ENCODE measurements at regions not wholly inside any gene's neighbourhood (a gene's known extent, or its start where the extent isn't known, plus 50 kb on each side); places are given as distances from the start of the nearest gene placed in this dataset.

GRCh38 chr14:97916669-97917568 is 1119.7 kb downstream of the VRK1 start:
- DNase-seq = no peak
- CTCF ChIA-PET = no interaction called here
- H3K4me3 Mint-ChIP-seq = no peak overlapping the region

DNA sequence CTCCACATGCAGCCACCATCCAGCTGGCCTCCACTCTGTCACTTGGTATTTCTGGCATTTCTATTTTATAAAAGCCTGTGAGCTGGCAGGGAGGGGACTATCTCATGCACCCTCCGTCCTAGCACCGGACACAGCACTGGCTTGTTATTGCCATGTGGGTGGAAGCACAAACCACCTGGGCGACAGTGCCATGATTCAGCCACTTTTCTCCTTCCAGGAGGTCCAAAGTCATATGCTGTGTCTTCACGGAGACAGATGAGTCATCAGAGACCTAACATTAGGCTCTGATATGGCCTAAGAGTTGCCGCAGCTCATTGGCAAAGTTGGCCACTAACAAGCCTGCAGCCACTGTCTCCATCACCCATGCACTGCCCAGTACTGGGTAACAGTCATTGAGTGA is 1123.0 kb downstream of the VRK1 start:
- Mint-ChIP-seq H3K27ac (no peak overlapping the region), H3K4me3 (no peak overlapping the region), H3K36me3 (ENCODE audit: low read depth) (no peaks in the 10 kb centered on the region), H3K27me3 (peaks cover 5% of the 10 kb centered on the region), H3K9me3 (peaks cover 4% of the 10 kb centered on the region), H3K4me1 (peaks cover 5% of the 10 kb centered on the region)
- ChIA-PET POLR2A (no interaction called here), CTCF (no interaction called here)
- DNase-seq = no peak

More at GRCh38 chr14:97916669-97917568, 1119.7 kb downstream of the VRK1 start:
- Mint-ChIP-seq H3K4me1 (no peaks in the 10 kb centered on the region), H3K27ac (no peak overlapping the region), H3K9me3 (peaks cover 4% of the 10 kb centered on the region), H3K36me3 (ENCODE audit: low read depth) (no peaks in the 10 kb centered on the region), H3K27me3 (peaks cover 2% of the 10 kb centered on the region)
- POLR2A ChIA-PET = no interaction called here

GRCh38 chr14:97921296-97921695 is 1124.1 kb downstream of the VRK1 start:
- Mint-ChIP-seq H3K4me1 (peaks cover 15% of the 10 kb centered on the region), H3K4me3 (no peak overlapping the region), H3K27ac (no peak overlapping the region), H3K27me3 (peaks cover 5% of the 10 kb centered on the region), H3K9me3 (peaks cover 4% of the 10 kb centered on the region), H3K36me3 (ENCODE audit: low read depth) (peaks cover 5% of the 10 kb centered on the region)
- ChIA-PET POLR2A (no interaction called here), CTCF (no interaction called here)
- no peak for DNase-seq

GRCh38 chr14:97924922-97925613 is 1127.9 kb downstream of the VRK1 start:
- H3K4me1 Mint-ChIP-seq = peaks cover 15% of the 10 kb centered on the region
- ChIA-PET POLR2A (interaction anchor here (0.8 kb wide), 1 partner anchor 11 kb away, joined by 3 read pairs; no protein-coding TSS in a partner anchor), CTCF (interaction anchor here (0.6 to 0.7 kb wide), 2 partner anchors 816 to 1003 kb away, joined by 3 read pairs; no protein-coding TSS in a partner anchor)
- no peaks in the 10 kb centered on the region for H3K9me3 Mint-ChIP-seq
- peaks cover 5% of the 10 kb centered on the region for H3K36me3 Mint-ChIP-seq (ENCODE audit: low read depth)
- H3K27me3 Mint-ChIP-seq = peaks cover 2% of the 10 kb centered on the region
- H3K4me3 Mint-ChIP-seq = no peak overlapping the region
- DNase-seq = no peak
- H3K27ac Mint-ChIP-seq = no peak overlapping the region

DNA sequence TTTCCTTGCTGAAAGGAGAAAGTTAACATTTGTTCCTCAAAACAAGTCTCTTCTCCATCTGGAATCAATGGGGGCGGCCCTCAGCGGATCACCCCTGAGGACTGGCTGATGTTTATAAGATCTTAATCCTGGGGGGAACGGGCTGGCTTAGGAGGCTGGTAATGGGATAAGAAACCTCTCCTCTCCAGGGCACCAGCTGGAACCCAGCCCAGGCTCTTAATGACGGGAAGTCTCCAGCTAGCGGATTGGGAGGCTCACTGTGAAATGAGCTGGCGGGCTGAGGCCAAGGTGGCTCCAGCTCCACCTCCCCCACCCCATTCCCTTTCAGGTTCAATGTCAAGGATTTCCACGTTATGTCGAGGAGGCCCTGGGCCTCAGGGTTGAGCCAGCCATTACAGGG is 1133.0 kb downstream of the VRK1 start:
- POLR2A ChIA-PET = no interaction called here
- Mint-ChIP-seq H3K27ac (no peak overlapping the region), H3K27me3 (no peaks in the 10 kb centered on the region), H3K4me1 (peaks cover 13% of the 10 kb centered on the region), H3K9me3 (peaks cover 2% of the 10 kb centered on the region), H3K36me3 (ENCODE audit: low read depth) (peaks cover 13% of the 10 kb centered on the region), H3K4me3 (no peak overlapping the region)
- DNase-seq = no peak
- CTCF ChIA-PET = no interaction called here

DNA sequence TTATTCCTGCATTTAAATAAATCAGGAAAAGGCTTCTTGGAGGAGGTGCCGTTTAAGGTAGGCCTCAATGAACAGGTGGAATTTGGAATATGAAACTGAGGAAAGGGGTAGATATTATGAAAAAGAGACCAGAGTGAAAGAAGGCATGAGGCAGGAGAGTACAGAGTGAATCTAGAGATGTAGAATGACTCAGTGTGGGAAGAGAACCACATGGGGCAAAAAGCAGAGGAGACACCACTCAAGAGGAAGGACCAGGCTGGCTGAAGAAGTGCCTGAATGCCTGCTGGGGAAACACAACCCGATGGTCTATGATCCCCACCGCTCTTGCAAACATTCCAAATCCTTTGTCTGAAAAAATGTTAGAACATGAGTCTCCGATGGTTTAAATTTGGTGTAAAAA is 1134.1 kb downstream of the VRK1 start:
- ChIA-PET CTCF (interaction anchor here (0.6 kb wide), 2 partner anchors 473 to 865 kb away, joined by 3 read pairs; no protein-coding TSS in a partner anchor), POLR2A (no interaction called here)
- no peak for DNase-seq
- H3K9me3 Mint-ChIP-seq = peaks cover 2% of the 10 kb centered on the region
- no peak overlapping the region for H3K4me3 Mint-ChIP-seq
- no peaks in the 10 kb centered on the region for H3K27me3 Mint-ChIP-seq
- H3K27ac Mint-ChIP-seq = no peak overlapping the region
- H3K4me1 Mint-ChIP-seq = peaks cover 3% of the 10 kb centered on the region
- peaks cover 8% of the 10 kb centered on the region for H3K36me3 Mint-ChIP-seq (ENCODE audit: low read depth)

DNA sequence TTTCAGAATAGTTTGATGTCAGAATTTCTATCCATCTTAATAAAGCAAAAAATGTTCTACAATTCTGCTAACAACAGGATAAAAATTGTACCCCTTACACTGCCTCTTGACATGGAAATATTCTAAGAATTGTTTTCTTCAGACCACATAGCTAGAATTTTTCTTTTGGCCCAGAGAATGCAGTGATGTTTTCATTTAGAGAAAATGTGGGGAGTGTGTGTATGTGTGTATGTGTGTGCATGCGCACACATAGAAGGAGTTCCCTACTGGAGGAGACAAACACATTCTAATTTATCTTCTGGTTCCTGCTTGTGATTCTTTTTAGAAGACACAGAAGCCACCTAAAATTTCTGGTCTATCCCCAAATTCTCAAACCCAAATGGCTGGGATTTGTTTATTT is 1145.7 kb downstream of the VRK1 start:
- DNase-seq = no peak
- no peaks in the 10 kb centered on the region for H3K27me3 Mint-ChIP-seq
- peaks cover 14% of the 10 kb centered on the region for H3K9me3 Mint-ChIP-seq
- H3K4me1 Mint-ChIP-seq = no peaks in the 10 kb centered on the region
- peaks cover 4% of the 10 kb centered on the region for H3K36me3 Mint-ChIP-seq (ENCODE audit: low read depth)
- ChIA-PET CTCF (no interaction called here), POLR2A (no interaction called here)
- no peak overlapping the region for H3K27ac Mint-ChIP-seq
- no peak overlapping the region for H3K4me3 Mint-ChIP-seq

- Mint-ChIP-seq H3K27me3 (no peaks in the 10 kb centered on the region), H3K36me3 (ENCODE audit: low read depth) (no peaks in the 10 kb centered on the region), H3K27ac (no peak overlapping the region), H3K9me3 (peaks cover 12% of the 10 kb centered on the region), H3K4me1 (no peaks in the 10 kb centered on the region), H3K4me3 (no peak overlapping the region)
- ChIA-PET POLR2A (no interaction called here), CTCF (no interaction called here)
- no peak for DNase-seq
These were observed 1146.4 kb downstream of the VRK1 start for GRCh38 chr14:97943619-97944018.

GRCh38 chr14:97944380-97944779 is 1147.2 kb downstream of the VRK1 start:
- H3K27me3 Mint-ChIP-seq = no peaks in the 10 kb centered on the region
- H3K27ac Mint-ChIP-seq = no peak overlapping the region
- peaks cover 12% of the 10 kb centered on the region for H3K9me3 Mint-ChIP-seq
- no peaks in the 10 kb centered on the region for H3K4me1 Mint-ChIP-seq
- ChIA-PET CTCF (no interaction called here), POLR2A (no interaction called here)
- no peak for DNase-seq
- no peaks in the 10 kb centered on the region for H3K36me3 Mint-ChIP-seq (ENCODE audit: low read depth)
- H3K4me3 Mint-ChIP-seq = no peak overlapping the region

DNA sequence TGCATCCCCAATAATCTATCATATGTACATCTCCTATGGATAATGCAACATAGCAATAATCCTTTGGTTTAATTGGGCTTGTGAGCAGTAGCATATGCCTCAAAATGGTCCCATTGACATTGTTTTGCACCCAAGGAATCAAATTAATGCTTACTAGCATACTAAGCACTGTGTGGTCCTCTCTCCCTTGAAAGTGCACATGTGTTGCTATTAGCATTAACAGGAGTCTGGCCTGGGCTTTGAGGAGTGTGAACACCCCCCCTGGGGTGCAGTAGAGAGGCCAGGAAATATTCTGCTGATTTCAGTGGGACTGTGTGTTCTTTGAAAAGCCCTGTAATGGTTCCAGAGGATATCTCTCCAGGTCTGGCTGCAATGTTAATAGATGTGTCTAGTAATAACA is 1148.4 kb downstream of the VRK1 start:
- Mint-ChIP-seq H3K4me1 (no peaks in the 10 kb centered on the region), H3K4me3 (no peak overlapping the region), H3K27me3 (no peaks in the 10 kb centered on the region), H3K27ac (no peak overlapping the region), H3K36me3 (ENCODE audit: low read depth) (no peaks in the 10 kb centered on the region), H3K9me3 (peaks cover 7% of the 10 kb centered on the region)
- POLR2A ChIA-PET = no interaction called here
- CTCF ChIA-PET = no interaction called here
- DNase-seq = no peak

DNA sequence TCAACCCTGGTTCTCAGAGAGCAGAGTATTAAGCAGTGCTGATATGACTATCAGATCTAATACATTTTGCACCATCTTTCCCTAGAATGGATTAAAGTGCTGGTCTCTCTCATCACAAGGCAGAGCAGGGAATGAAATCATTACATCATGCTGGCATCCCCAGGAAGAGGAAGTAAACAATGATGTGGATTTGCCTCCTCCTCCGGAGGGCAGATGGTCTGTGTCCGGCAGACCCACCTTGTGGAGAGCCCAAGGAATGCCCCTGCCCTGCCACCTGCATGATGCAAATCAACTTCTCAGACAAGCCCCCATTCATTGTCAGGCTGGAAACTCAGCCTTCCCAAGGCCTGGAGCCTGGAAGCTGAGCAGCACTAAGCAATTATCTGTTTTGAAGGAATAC is 1149.1 kb downstream of the VRK1 start:
- no peaks in the 10 kb centered on the region for H3K36me3 Mint-ChIP-seq (ENCODE audit: low read depth)
- ChIA-PET POLR2A (no interaction called here), CTCF (no interaction called here)
- no peak overlapping the region for H3K4me3 Mint-ChIP-seq
- peaks cover 6% of the 10 kb centered on the region for H3K9me3 Mint-ChIP-seq
- H3K27me3 Mint-ChIP-seq = no peaks in the 10 kb centered on the region
- DNase-seq = no peak
- no peaks in the 10 kb centered on the region for H3K4me1 Mint-ChIP-seq
- H3K27ac Mint-ChIP-seq = no peak overlapping the region

DNA sequence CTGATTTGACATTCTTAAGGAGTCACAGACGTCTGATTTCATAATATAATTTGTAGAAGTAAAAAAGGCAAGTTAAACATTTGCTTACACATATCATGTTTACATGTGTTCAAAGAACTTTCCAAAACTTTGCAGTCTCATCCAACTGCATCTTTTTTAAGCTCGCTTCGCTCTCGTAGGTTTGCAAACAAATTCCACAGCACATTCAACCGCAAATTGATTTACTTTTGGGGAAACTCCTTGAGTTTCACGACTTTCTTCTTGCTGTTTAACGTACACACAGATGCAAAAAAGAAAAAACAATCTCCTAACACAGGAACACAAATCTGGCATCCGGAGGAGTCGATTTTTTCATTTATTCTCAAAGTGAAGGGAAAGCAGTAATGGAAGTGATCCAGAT is 1149.5 kb downstream of the VRK1 start:
- ChIA-PET CTCF (no interaction called here), POLR2A (no interaction called here)
- H3K4me3 Mint-ChIP-seq = no peak overlapping the region

GRCh38 chr14:97948841-97949240 is 1151.7 kb downstream of the VRK1 start:
- Mint-ChIP-seq H3K9me3 (no peaks in the 10 kb centered on the region), H3K4me1 (no peaks in the 10 kb centered on the region), H3K27ac (no peak overlapping the region), H3K27me3 (no peaks in the 10 kb centered on the region), H3K4me3 (no peak overlapping the region), H3K36me3 (ENCODE audit: low read depth) (no peaks in the 10 kb centered on the region)
- ChIA-PET CTCF (interaction anchor here (0.8 kb wide), 1 partner anchor 26 kb away, joined by 5 read pairs; no protein-coding TSS in a partner anchor), POLR2A (no interaction called here)
- no peak for DNase-seq

More for the DNA sequence above, 1149.5 kb downstream of the VRK1 start:
- no peaks in the 10 kb centered on the region for H3K4me1 Mint-ChIP-seq
- peaks cover 6% of the 10 kb centered on the region for H3K9me3 Mint-ChIP-seq
- H3K36me3 Mint-ChIP-seq (ENCODE audit: low read depth) = no peaks in the 10 kb centered on the region
- H3K27ac Mint-ChIP-seq = no peak overlapping the region
- no peak for DNase-seq
- no peaks in the 10 kb centered on the region for H3K27me3 Mint-ChIP-seq
